B cell (primary cell): ENCODE measurements at regions not wholly inside any gene's neighbourhood (a gene's known extent, or its start where the extent isn't known, plus 50 kb on each side); places are given as distances from the start of the nearest gene placed in this dataset.

Source experiments
- EZH2 ChIP-seq: IDR thresholded peaks from 2 replicates; pipeline ENCODE4 v1.6.1; 2012; ENCODE audit warnings: borderline replicate concordance, low read depth, mild to moderate bottlenecking, moderate library complexity, low read length; ENCODE audit not compliant: insufficient read depth, poor library complexity, severe bottlenecking
- TF ChIP-seq, protein P1 (sequence below): fragments of 200-600 bp; IDR thresholded peaks from one replicate; pipeline ENCODE4 v1.8.0; 2022; ENCODE audit warnings: antibody characterized with exemption, mild to moderate bottlenecking

DNA sequence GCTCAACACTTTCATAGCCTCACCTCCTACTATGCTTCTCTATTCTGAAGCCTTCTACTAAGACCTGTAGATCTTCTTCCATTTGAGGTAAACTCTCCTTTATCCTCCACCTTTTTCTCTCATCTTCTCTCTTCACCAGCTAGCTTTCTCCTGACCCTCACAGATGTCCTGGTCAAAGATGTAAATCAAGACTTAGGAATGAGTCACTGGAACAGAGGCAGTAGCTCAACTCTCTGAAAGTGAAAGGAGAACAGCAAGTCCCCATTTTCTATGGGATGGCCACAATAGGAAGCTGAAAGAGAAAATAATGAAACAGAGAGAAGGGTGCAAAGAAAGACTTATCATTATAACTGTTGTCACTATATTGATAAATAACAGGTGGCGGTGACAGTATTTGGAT, 86.1 kb upstream of the DOCK9 start:
- TF ChIP-seq, protein P1, sequence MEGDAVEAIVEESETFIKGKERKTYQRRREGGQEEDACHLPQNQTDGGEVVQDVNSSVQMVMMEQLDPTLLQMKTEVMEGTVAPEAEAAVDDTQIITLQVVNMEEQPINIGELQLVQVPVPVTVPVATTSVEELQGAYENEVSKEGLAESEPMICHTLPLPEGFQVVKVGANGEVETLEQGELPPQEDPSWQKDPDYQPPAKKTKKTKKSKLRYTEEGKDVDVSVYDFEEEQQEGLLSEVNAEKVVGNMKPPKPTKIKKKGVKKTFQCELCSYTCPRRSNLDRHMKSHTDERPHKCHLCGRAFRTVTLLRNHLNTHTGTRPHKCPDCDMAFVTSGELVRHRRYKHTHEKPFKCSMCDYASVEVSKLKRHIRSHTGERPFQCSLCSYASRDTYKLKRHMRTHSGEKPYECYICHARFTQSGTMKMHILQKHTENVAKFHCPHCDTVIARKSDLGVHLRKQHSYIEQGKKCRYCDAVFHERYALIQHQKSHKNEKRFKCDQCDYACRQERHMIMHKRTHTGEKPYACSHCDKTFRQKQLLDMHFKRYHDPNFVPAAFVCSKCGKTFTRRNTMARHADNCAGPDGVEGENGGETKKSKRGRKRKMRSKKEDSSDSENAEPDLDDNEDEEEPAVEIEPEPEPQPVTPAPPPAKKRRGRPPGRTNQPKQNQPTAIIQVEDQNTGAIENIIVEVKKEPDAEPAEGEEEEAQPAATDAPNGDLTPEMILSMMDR: no peak
- no peak for TF ChIP-seq EZH2
